Progenitor cell of endocrine pancreas (in vitro differentiated cells): ENCODE measurements at regions not wholly inside any gene's neighbourhood (a gene's known extent, or its start where the extent isn't known, plus 50 kb on each side); places are given as distances from the start of the nearest gene placed in this dataset.

Experiments
- DNase-seq: peaks from one replicate; pipeline ENCODE4 v3.0.0; 2021; ENCODE audit warnings: low spot score; ENCODE audit not compliant: unreplicated experiment
- H3K27ac Mint-ChIP-seq: 2 replicates; pipeline ENCODE4 v1.8.0; 2021; ENCODE audit warnings: mild to moderate bottlenecking, moderate library complexity, mixed read lengths
- H3K27me3 Mint-ChIP-seq: 2 replicates; pipeline ENCODE4 v1.8.0; 2021; ENCODE audit warnings: mixed read lengths
- H3K36me3 Mint-ChIP-seq: 2 replicates; pipeline ENCODE4 v1.8.0; 2022; ENCODE audit warnings: mixed read lengths; ENCODE audit not compliant: insufficient read depth
- H3K4me1 Mint-ChIP-seq: 2 replicates; pipeline ENCODE4 v1.8.0; 2021; ENCODE audit warnings: low read depth, mixed read lengths
- H3K4me3 Mint-ChIP-seq: 2 replicates; pipeline ENCODE4 v1.8.0; 2021; ENCODE audit warnings: low read depth, mild to moderate bottlenecking, moderate library complexity, mixed read lengths
- H3K9me3 Mint-ChIP-seq: 2 replicates; pipeline ENCODE4 v1.8.0; 2021; ENCODE audit warnings: low read depth, mixed read lengths
- CTCF ChIP-seq: fragments of 200-600 bp; sonication (generic); IDR thresholded peaks from one replicate; pipeline ENCODE4 v1.5.0; 2021; ENCODE audit warnings: antibody characterized with exemption, mild to moderate bottlenecking; ENCODE audit not compliant: unreplicated experiment

GRCh38 chr13:21971662-21972621 lies 301.1 kb downstream of the FGF9 start:
- H3K4me1 Mint-ChIP-seq, result peaks cover 1% of the 10 kb centered on the region
- no peak for DNase-seq
- no peak overlapping the region for H3K4me3 Mint-ChIP-seq
- no peak for TF ChIP-seq CTCF
- no peaks in the 10 kb centered on the region for H3K36me3 Mint-ChIP-seq
- peaks cover 4% of the 10 kb centered on the region for H3K27me3 Mint-ChIP-seq
- H3K27ac Mint-ChIP-seq, result no peak overlapping the region
- no peaks in the 10 kb centered on the region for H3K9me3 Mint-ChIP-seq

DNA sequence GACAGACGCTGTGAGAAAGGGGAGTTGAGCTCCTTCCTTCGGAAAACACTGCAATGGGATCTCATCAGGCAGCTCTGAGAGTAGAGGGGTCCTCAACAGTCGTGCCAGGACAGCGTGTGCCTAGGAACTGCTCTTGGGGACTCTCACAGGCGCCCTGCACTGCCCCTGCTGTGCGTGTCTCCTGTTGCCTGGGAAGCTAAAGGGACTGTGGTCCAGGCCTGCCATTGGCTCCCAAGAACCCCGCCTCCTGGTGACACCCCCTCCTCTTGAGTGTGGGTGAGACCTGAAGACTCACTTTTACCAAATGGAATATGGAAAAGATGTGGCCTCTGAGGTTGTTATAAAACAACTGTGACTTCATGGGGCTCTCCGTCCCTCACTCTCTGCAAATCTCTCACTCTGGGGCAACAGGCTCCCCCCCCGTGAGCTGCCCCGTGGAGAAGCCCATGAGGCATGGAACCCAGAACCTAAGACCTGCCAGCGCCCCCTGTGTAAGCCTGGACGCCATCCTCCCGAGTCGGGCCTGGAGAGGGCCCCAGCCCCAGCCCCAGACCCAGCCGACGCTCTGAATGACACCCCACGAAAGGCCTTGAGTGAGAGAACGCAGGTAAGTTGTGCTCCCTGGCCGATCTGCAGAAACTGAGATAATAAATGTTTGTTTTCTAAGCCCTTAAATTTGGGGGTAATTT lies 302.7 kb downstream of the FGF9 start:
- Mint-ChIP-seq H3K27ac (no peak overlapping the region), H3K27me3 (peaks cover 6% of the 10 kb centered on the region), H3K4me1 (peaks cover 1% of the 10 kb centered on the region), H3K4me3 (no peak overlapping the region), H3K36me3 (no peaks in the 10 kb centered on the region), H3K9me3 (no peaks in the 10 kb centered on the region)
- TF ChIP-seq CTCF, result no peak
- no peak for DNase-seq

DNA sequence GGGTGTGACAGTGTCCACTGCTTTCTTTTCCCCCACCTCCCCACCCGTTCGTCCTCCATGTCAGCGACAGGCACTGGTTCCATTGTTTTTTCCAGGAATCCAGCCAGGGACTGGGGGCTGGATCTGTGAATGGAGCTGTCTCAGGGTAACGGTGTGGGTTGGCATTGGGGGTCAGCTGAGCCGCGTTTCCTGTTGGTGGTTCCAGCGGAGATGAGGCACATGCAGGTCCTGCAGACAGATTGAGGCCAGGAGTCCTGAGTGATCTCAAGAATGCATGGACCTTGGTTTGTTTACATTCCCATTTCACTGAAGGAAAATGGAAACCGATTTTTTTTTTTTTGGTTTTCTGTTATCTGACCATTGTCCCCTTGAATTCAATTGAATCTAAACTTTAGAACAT lies 303.9 kb downstream of the FGF9 start:
- Mint-ChIP-seq H3K27ac (no peak overlapping the region), H3K4me1 (peaks cover 1% of the 10 kb centered on the region), H3K27me3 (peaks cover 9% of the 10 kb centered on the region), H3K9me3 (no peaks in the 10 kb centered on the region), H3K36me3 (no peaks in the 10 kb centered on the region), H3K4me3 (no peak overlapping the region)
- no peak for TF ChIP-seq CTCF
- DNase-seq, result no peak

- H3K36me3 Mint-ChIP-seq, result no peaks in the 10 kb centered on the region
- no peak for DNase-seq
- no peak for TF ChIP-seq CTCF
- H3K4me1 Mint-ChIP-seq, result peaks cover 10% of the 10 kb centered on the region
- no peaks in the 10 kb centered on the region for H3K9me3 Mint-ChIP-seq
- H3K4me3 Mint-ChIP-seq, result no peak overlapping the region
- H3K27ac Mint-ChIP-seq, result no peak overlapping the region
- peaks cover 9% of the 10 kb centered on the region for H3K27me3 Mint-ChIP-seq
Observed at GRCh38 chr13:21976159-21976558, 305.3 kb downstream of the FGF9 start.

DNA sequence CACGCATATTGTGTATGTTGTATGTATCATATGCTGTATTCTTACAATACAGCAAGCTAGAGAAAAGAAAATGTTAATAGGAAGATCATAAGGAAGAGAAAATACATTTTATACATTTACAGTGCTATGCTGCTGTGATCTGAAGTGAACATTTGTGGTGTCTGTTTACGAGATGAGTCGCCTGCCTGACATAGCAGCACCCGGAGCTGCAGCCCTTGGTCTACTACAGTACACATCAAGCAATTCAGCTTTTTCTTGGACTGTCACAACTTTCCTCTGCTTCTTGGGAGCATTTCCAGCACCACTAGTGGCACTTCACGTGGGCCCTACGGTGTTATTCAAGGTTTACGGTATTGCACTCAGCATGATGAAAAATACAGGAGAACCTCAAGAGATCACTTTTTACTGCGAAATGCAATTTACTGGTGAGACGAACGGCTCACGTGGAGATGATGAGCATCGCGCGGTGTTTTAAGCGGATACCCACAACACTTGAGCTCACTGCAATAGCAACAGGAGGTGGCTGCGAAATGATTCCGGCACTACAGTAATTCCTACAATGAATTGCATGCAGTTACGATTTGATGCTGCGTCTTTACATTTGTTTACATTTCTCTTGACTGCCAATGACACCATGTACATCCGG lies 308.4 kb downstream of the FGF9 start:
- Mint-ChIP-seq H3K27ac (no peak overlapping the region), H3K4me3 (no peak overlapping the region), H3K27me3 (peaks cover 9% of the 10 kb centered on the region), H3K9me3 (no peaks in the 10 kb centered on the region), H3K36me3 (no peaks in the 10 kb centered on the region), H3K4me1 (peaks cover 8% of the 10 kb centered on the region)
- TF ChIP-seq CTCF, result no peak
- no peak for DNase-seq
